ENCODE measurements at regions not wholly inside any gene's neighbourhood (a gene's known extent, or its start where the extent isn't known, plus 50 kb on each side); places are given as distances from the start of the nearest gene placed in this dataset.

GRCh38 chr4:54152846-54153600 is 53.1 kb downstream of the GSX2 start:
- TF ChIP-seq CTCF (IDR thresholded peaks at IDR 0.05), result no peak
- no peak for TF ChIP-seq POLR2A (IDR thresholded peaks at IDR 0.05)
